Activated CD4-positive, alpha-beta T cell treated with anti-CD3 and anti-CD28 coated beads, Interleukin-2, Interleukin-6, amounts not matched to agents 100 ng/mL and 50 ng/mL, durations not matched to agents 16 hours and 8 hours (primary cell): ENCODE measurements at regions not wholly inside any gene's neighbourhood (a gene's known extent, or its start where the extent isn't known, plus 50 kb on each side); places are given as distances from the start of the nearest gene placed in this dataset.

ENCODE experiments used
- DNase-seq: peaks from one replicate; pipeline ENCODE4 v3.0.0-alpha.2; 2020

DNA sequence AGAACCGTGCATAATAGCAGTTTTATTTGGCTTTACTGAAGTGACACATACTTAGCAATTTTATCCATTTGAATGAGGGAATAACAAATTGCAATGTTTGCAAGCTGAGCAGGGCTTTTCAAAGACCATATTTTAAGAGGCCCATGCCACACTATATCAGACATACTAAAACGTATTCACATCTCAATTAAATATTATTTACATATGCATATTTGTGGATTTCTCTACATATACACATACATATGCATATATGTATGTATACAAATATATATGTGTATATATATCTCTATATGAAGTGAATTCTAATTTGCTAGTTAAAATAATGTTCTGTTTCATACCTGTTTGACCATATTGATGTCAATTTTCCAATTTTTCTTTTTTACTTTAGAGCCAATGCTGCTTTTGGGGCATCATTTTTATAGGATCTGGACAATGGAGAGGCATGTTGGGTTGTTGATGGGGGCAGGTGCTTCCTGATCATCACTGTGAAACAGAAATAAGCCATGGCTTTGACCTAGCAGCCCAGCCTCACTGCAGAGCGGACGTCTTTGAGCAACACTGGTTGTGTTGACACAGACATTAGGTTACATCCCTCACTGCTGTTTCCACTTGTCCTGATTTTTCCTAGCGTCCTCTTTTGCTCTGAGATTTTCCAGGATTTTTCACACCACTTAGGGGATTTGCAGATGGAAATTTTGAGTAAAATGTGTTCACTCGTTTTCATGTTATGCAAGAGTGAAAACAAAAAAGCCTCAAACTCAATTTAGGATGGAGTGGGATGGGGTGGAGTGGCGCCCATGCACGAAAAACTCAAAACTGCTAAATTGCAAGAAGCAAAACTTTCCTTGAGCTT is 56.9 kb downstream of the RDH14 start:
- no peak for DNase-seq

DNA sequence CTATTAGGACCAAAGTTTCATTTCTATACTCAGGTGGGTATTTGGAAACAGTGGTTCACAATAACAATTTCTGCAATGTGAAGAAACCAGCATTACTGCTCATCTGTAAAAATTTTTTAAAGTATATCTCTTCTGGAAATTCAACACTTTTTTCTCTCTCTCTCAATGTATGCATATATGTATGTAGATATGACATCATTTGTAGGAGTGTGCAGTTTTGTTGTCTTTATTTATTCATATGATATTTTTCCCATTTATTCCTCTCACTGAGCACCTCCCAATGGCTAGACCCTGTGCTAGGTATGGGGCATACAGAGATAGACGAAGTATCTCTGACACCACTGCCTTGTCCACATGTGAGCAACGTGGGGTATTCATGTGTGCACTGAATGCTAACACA is 58.3 kb downstream of the RDH14 start:
- DNase-seq: no peak

GRCh38 chr2:18501729-18502128 is 58.7 kb downstream of the RDH14 start:
- no peak for DNase-seq

DNA sequence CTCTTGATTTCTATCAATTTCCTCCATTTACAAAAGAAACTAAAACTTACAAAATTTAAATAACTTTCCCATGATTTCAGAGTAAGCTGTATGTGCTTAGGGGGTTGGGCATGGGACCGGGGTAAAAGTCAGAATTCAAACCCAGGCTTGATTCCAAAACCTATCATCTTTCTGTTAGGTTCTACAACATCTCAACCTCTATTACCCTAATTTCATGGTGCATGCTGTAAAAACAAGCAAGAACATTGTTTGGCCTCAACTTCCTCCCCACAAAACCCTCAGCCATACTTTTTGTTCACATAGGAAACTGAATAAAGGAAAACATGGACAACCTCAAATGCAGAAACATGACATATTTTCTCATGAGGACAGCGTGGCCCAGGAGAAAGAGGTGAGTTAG is 59.3 kb downstream of the RDH14 start:
- DNase-seq: no peak

GRCh38 chr2:18500333-18500732 is 60.1 kb downstream of the RDH14 start:
- no peak for DNase-seq

DNA sequence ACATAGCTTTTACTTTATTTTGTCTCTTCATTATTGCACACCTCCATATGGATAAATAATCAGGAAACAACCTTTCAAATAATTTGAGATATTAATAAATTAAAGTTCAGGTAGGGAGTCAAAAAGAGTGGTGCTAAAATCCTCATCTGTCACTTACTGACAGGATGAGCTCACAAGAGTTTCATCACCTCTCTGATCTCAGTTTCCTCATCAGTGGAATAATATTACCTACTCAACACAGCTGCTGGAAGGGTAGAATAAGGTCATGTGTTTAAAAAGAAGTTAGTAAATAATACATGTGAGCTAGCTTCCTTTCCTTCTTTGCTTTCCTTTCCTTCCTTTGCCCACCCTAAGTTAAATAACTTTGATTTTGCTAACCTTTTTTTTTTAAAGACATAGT is 61.9 kb downstream of the RDH14 start:
- no peak for DNase-seq

DNA sequence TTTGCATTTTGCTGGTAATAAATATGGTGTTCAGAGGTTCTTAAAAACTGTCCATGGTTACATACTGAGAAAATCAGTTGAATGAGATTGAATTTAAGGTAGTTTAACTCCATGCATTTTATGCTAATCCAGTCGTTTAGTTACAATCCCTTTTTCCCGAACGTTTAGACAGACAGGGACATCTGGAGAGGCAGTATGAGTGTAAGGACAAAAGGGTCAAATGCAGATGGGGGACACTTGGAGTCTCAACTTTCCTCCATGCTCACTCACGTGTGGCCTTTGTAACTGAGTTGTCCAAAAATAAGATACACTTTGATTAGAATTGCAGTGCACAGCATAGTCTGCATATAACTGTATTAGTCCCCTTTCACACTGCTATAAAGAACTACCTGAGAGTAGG is 63.9 kb downstream of the RDH14 start:
- DNase-seq: no peak

DNA sequence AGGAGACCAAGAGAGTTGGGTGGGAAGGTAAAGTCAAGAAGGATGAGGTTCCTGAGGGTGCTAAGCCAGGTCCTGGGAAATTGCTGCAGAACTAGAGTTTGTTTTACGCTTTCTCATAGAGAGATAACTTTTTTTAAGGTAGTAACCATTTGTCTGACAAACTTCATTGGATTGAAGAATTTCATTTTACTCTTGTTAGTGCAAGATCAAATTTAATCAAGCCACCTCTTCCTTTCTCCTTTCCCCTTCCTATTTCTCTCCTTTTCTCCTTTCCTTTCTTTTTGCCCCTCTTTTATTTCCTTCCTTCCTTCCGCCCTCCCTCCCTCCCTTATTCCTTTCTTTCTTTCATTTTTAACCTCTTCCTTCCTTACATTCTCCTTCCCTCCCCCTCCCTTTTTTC is 65.4 kb downstream of the RDH14 start:
- no peak for DNase-seq

DNA sequence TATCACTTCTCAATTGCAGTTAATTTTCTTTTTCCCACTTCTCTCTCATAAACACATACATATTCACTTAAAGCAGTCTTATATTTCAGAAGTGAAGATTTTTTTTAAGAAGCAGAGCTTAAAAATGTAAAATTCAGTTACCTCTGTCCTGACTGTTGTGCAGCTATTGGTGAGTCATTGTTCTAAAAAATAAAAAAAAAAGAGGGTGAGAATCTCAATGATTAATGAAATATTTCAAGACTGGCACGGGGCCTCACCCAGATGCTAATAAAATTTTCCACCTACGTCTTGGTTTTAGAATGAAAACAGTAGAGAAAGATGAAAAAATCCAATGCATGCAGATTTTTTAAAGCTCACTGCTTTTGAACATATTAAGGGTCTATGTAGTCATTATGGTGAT is 67.7 kb downstream of the RDH14 start:
- no peak for DNase-seq

- no peak for DNase-seq
Measured at GRCh38 chr2:18491577-18491976, 68.9 kb downstream of the RDH14 start.

DNA sequence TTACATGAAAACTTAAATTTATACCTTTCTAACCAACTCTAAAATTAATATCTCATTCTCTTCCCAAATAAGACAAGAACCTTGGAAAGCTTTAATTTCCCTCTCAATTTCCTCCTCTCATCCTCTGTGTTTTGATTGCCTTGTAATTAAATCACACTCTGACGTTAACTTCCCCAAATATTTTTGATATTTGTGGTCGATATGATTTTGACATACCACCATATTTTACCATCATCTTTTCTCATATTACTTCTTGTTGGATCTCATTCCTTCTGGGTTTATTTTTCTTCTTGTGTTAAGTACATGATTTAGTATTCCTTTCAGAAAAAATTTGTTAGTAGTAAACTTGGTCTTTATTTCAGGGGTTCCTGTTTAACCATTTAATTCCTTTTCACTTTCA is 69.6 kb downstream of the RDH14 start:
- no peak for DNase-seq

- no peak for DNase-seq
Measured at GRCh38 chr2:18487106-18487913, 73.1 kb downstream of the RDH14 start.

GRCh38 chr2:18484625-18485024 is 75.8 kb downstream of the RDH14 start:
- no peak for DNase-seq

DNA sequence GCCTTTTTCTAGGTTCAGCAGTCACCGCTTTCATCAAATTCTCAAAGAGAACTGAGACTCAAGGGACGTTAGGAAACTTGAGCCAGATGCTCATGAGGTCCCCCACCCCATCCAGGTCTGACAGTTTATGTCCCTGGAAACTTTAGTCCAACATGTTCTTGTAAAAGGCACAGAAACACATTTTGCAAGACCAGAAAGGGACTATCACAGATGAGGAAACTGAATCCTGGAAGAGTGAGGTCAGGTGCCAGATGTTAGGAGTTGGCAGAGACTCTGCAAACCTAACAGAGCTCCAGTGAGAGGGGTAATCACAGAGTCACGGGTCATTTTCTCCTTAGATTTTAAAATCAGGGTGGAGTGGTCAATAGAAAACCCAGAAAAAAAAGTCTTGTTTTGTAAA is 76.6 kb downstream of the RDH14 start:
- DNase-seq: no peak

DNA sequence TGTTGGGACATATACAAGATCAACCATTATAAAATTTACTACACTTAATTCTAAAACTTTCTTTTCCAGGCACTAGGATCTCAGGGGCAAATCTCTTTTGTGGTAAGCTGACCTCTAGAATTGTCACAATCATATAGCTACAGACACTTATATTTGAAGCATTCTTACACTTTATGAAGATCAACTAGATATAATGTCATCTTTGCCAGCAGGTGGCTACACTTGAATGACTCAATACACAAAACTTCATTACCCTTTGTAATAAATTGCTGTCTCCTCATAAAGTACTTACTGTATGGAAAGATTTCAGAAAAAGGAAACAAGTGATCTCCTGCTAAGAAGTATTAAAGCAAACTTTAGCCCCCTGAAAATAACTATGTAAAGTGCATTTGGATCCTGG is 77.8 kb downstream of the RDH14 start:
- DNase-seq: no peak

DNA sequence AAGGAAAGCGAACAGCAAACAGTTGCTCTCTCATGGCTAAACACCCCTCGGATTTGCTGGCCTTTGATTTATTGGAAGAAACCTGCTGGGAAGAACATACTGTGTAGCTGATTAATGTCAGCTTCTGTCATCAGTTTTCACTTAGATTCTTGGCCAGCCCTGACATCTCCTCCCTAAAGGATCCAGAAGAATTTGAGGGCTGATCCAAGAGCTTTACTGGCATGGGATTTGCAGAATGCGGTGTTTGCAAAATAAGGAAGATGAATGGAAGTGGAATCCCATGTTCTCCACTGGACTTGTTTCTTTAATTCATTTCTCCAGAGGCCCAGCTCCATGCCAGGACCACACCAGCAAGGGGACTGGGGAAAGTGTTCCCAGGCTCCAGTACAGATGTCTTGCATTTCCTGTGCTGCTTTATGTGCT is 80.5 kb downstream of the RDH14 start:
- no peak for DNase-seq

DNA sequence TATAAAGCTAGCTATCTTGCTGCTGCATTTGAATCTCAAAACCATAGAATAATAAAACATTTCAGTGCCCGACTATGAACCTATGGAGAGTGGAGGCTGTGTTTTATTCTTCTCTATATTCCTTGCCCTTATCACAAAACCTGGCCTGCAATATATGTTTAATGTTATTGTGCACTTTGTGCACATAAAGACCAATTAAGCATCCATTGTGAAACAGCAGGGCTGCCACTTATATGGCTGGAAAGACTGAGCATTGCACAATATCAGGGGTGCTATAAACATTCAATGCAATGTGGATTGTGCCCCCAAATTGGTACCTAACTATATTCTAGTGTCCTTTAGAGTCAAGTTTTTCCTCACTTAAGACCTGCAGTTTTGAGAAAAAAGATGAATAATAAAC is 83.2 kb downstream of the RDH14 start:
- no peak for DNase-seq

DNA sequence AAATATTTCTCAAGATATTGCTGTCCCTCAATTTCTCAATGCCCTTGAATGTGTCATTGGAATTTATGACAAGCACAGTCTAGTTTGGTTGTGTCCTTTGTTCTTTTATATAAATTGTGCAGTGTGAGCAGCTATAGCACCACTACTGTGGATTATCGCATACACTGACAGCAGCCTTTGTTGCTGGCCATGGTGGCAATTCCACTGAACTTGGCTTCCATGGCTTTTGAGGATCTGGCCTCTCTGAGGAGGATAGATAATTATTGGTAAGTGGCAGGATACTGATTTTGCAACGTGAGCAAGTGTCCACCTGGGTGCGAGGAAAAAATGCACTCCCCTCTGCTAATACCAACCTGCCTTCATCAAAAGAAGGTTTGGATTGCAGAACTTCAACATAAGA is 84.0 kb downstream of the RDH14 start:
- no peak for DNase-seq

- no peak for DNase-seq
Measured at GRCh38 chr2:18475884-18476283, 84.6 kb downstream of the RDH14 start.

- no peak for DNase-seq
Measured at GRCh38 chr2:18474700-18475099, 85.8 kb downstream of the RDH14 start.

GRCh38 chr2:18473241-18474181 is 86.9 kb downstream of the RDH14 start:
- DNase-seq: no peak

GRCh38 chr2:18467749-18468360 is 92.6 kb downstream of the RDH14 start:
- no peak for DNase-seq

DNA sequence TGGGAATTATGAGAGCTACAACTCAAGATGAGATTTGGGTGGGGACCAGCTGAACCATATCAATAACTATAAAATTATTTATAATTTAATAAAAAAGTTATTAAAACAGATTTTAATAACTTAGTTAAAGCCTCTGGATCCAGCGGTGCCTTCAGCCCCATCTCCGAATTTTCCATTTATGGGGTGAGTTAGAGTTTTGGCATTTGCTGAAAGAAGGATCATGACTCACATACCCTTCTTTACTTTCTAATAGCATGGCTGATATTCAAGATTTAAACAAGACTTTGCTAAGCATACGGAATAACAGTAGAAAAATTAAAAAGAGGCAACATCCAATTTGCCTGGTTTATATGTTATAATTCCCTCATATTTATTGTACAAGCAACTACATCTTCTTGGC is 94.5 kb downstream of the RDH14 start:
- no peak for DNase-seq
